ENCODE measurements at regions not wholly inside any gene's neighbourhood (a gene's known extent, or its start where the extent isn't known, plus 50 kb on each side); places are given as distances from the start of the nearest gene placed in this dataset.

GRCh38 chr7:26549281-26549944 lies 257.8 kb downstream of the SNX10 start:
- no peak overlapping the region for H3K4me3 ChIP-seq (ENCODE audit: low read depth, low read length)
- TF ChIP-seq, protein P1, sequence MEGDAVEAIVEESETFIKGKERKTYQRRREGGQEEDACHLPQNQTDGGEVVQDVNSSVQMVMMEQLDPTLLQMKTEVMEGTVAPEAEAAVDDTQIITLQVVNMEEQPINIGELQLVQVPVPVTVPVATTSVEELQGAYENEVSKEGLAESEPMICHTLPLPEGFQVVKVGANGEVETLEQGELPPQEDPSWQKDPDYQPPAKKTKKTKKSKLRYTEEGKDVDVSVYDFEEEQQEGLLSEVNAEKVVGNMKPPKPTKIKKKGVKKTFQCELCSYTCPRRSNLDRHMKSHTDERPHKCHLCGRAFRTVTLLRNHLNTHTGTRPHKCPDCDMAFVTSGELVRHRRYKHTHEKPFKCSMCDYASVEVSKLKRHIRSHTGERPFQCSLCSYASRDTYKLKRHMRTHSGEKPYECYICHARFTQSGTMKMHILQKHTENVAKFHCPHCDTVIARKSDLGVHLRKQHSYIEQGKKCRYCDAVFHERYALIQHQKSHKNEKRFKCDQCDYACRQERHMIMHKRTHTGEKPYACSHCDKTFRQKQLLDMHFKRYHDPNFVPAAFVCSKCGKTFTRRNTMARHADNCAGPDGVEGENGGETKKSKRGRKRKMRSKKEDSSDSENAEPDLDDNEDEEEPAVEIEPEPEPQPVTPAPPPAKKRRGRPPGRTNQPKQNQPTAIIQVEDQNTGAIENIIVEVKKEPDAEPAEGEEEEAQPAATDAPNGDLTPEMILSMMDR (IDR thresholded peaks at IDR 0.05; ENCODE audit: low read depth, low read length, missing control alignments) = no peak
- DNase-seq (ENCODE audit: low read depth) = no peak

DNA sequence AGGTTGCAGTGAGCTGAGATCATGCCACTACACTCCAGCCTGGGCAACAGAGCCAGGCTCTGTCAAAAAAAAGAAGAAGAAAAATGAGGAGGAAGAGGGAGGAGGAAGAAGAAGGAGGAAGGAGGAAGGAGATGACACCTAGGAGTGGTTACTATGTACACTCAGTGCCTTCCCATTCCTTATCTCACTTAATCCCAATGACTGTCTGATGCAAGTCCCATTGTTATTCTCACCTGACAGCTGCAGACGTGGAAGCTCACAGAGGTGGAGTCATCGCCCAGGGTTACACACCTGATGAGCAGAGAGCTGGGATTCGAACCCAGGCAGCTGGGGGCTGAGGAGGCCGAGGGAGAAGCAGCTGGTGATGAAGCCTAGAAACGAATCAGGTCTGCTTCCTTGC lies 258.8 kb downstream of the SNX10 start:
- TF ChIP-seq, protein P1 (IDR thresholded peaks at IDR 0.05; ENCODE audit: low read depth, low read length, missing control alignments) = no peak
- no peak overlapping the region for H3K4me3 ChIP-seq (ENCODE audit: low read depth, low read length)
- no peak for DNase-seq (ENCODE audit: low read depth)

- TF ChIP-seq, protein P1 (IDR thresholded peaks at IDR 0.05; ENCODE audit: low read depth, low read length, missing control alignments) = no peak
- DNase-seq (ENCODE audit: low read depth) = no peak
- H3K4me3 ChIP-seq (ENCODE audit: low read depth, low read length) = no peak overlapping the region
These were observed 260.1 kb downstream of the SNX10 start for GRCh38 chr7:26551740-26552139.

- H3K4me3 ChIP-seq (ENCODE audit: low read depth, low read length) = no peak overlapping the region
- TF ChIP-seq, protein P1 (IDR thresholded peaks at IDR 0.05; ENCODE audit: low read depth, low read length, missing control alignments) = no peak
- no peak for DNase-seq (ENCODE audit: low read depth)
These were observed 261.5 kb downstream of the SNX10 start for GRCh38 chr7:26553128-26553527.

DNA sequence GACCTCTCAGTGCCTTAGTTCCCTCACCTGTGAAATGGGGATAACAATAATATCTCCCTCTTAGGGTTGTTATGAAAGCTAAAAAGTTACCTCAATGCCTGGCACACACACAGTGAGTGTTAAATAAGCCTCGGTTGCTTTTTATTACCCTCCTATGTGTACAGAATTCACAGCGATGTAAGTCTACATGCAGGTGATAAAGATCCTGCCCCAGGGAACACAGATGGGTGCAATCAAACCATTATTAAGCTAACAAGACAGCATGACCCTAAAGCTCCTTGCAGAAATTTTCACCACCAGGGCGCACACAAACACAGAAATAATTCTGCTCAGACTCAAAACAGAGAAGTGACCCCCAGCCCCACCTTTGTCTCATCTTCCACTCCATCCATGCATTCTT lies 261.9 kb downstream of the SNX10 start:
- DNase-seq (ENCODE audit: low read depth) = no peak
- no peak overlapping the region for H3K4me3 ChIP-seq (ENCODE audit: low read depth, low read length)
- TF ChIP-seq, protein P1 (IDR thresholded peaks at IDR 0.05; ENCODE audit: low read depth, low read length, missing control alignments) = no peak

GRCh38 chr7:26554952-26555351 lies 263.3 kb downstream of the SNX10 start:
- TF ChIP-seq, protein P1 (IDR thresholded peaks at IDR 0.05; ENCODE audit: low read depth, low read length, missing control alignments) = no peak
- DNase-seq (ENCODE audit: low read depth) = no peak
- no peak overlapping the region for H3K4me3 ChIP-seq (ENCODE audit: low read depth, low read length)
